ENCODE measurements at regions not wholly inside any gene's neighbourhood (a gene's known extent, or its start where the extent isn't known, plus 50 kb on each side); places are given as distances from the start of the nearest gene placed in this dataset.
"Not testable (repeated sequence)": the region's sequence is repeated elsewhere in the genome, so short reads cannot be mapped to it uniquely, and the experiment has no call there.

DNA sequence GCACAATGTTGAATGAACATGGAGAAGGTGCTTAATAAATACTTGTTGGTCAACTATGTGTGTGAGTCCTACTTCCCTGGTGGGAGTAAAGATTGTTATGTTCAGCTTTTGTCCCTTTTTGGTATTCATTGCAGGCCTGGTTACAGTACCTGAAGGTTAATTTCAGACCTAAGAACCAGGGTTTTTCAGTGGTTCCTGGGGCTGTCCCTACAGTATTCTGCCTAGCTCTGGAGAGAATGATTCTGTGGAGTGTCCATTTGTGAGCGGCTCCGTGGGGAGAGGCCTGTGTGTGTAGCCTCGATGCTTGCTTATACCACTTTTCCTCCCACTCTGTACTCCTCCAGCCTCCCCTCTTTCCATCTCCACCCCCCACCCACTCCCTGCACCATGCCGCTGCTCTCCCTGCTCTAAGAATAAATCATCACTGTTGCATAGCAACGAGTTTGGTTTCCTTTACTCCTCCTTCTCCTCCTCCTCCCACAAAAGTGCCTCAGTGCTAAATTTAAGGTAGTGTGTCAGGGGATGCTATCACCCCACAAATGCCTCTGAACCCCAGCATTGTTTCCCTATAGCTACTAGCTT, 150.6 kb upstream of the ROPN1 start:
- DNase-seq = no peak

DNA sequence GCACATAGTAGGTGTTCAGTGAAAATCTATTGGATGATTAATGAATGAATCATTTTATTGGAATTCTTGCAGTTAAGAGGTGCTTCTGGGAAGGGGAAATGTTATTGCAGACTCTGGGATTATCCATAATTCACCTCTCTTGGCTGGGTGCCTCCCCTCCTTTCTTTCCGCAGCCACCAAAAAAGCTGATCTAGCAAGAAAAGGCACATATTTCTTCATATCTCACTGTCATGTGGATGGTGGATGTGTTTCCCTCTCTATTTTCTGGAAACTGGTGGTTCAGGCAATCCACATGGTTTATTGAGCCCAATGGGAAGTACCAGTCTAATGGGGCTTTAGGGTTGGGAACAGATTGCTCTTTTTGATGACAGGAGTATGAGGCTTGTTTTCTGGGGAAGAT, 151.1 kb upstream of the ROPN1 start:
- DNase-seq = no peak

DNA sequence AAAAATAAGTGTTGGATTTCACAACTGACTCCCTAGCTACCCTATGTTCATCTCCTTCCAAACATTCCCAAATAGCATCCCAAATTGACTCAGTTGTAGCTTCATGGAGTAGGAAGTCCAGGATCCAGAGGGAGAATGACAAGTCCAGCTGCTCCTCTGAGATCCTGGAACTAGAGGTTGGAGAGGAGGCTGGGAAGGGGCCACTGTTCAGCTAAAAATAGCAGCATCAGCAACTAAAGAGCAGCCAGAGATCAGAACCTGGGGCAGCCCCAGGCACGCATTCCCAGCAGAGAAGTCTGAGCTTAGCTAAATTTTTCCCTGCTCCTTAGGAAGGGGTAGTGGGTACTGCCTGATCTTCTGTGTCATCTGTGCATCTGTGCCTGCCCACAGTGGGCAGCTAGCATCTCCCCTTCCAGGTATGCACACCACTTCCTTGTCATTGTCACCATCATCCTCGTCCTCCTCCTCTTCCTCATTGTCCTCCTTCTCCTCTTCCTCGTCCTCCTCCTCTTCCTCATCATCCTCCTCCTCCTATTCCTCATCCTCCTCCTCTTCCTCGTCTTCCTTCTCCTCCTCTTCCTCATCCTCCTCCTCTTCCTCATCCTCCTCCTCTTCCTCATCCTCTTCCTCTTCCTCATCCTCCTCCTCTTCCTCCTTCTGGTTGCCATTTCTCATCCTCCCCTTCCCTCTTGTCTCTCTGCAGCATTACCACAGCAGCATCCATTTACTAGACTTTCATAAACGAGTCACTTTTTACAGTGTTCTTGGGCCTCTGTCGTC, 152.3 kb upstream of the ROPN1 start:
- DNase-seq = no peak

GRCh38 chr3:124147429-124147828, 155.5 kb upstream of the ROPN1 start:
- DNase-seq = no peak

GRCh38 chr3:124147946-124148345, 156.0 kb upstream of the ROPN1 start:
- DNase-seq = no peak

GRCh38 chr3:124149081-124149480, 157.2 kb upstream of the ROPN1 start:
- no peak for DNase-seq

- DNase-seq = no peak
Observed at GRCh38 chr3:124149771-124150170, 157.8 kb upstream of the ROPN1 start.

DNA sequence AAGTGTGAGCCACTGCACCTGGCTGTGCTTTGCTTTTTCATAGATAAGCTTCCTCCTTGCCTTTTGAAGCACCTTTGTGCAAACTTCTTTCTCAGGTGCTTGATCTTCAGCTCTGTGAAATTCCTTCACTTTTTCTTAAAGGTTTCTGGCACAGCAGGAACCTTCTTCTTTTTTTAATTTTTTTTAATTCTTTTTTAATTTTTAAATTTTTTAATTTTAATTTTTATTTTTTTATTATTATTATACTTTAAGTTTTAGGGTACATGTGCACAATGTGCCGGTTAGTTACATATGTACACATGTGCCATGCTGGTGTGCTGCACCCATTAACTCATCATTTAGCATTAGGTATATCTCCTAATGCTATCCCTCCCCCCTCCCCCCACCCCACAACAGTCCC, 161.0 kb upstream of the ROPN1 start:
- not testable (repeated sequence) for DNase-seq

- DNase-seq = no peak
Observed at GRCh38 chr3:124156866-124157712, 165.2 kb upstream of the ROPN1 start.

- no peak for DNase-seq
Observed at GRCh38 chr3:124157748-124158147, 165.8 kb upstream of the ROPN1 start.

DNA sequence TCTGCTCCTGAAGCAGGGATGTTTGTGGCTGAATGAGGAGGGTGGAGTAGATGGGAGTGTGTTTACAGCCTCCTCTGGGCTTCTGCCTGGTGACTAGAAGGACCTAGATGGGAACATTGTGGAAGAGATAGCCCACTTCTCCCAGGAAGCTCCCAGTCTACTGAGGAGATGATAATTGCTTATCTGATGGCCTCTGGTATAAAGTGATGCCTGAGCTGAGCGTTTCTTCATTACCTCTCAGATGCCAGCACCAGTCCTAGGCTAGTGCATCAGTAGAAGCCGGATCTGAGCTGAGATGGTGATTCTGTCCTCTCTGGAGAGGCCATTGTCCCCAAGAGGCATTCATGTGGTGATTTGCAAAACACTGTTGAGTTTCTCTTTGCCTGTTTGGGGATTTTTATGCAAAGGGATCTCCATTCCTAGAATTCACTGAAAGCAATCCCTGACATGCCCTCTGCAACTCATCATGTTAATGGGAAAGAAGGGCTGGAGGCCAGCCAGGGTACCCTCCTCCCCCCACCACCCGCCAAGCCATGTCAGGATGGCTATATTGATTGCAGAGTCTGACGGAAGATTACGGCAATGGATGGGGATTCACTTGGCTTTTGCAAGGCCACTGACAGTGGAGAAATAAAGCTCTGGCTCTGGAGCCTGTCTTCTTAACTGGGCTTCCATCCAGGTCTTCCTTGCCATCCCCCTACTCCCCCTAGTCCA, 166.4 kb upstream of the ROPN1 start:
- no peak for DNase-seq

DNA sequence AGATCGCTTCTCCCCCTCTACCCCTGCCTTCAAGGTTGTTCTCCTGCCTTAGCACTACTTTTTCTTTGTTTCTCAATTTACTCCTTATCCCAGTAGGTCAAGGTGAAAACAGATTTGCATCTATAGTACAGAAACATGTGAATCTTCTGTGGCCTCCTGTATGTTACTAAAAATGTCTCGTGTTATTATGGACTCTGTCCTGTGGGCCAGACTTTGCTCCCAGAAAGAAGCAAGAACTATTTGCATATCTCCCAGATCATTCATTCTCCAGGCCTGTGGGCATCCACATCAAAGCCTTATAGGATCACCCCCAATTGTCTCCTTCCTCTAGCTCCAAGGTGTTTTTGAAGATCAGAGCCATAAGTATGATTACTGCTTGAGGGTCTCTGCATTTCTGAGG, 169.5 kb upstream of the ROPN1 start:
- DNase-seq = no peak

DNA sequence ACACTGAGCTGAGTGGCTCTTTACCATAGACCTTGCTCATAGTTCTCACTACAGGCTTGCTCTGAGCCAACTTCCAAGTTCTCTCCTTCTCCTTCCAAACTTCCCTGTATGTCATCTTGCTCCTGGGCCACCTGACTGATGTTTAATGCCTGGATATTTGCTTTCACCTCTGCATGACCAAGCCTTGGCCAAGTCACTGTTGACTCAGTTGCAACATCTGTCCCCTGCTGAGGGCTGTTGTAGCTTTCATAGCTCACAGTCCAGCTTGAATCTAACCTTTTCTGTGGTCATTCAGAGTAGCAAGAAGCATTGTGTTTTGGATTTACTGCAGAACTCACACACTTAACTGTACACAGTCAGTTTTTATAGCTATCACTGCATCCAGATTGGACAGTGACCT, 171.8 kb upstream of the ROPN1 start:
- DNase-seq = no peak

GRCh38 chr3:124168271-124168670, 176.3 kb upstream of the ROPN1 start:
- DNase-seq = no peak

- no peak for DNase-seq
Observed at GRCh38 chr3:124172283-124172682, 180.4 kb upstream of the ROPN1 start.

- no peak for DNase-seq
Observed at GRCh38 chr3:124172816-124173215, 180.9 kb upstream of the ROPN1 start.

GRCh38 chr3:124174476-124174875, 182.6 kb upstream of the ROPN1 start:
- DNase-seq = peak; percentile 92

GRCh38 chr3:124174910-124175874, 183.3 kb upstream of the ROPN1 start:
- peak; percentile 36 for DNase-seq

GRCh38 chr3:124177071-124177470, 185.1 kb upstream of the ROPN1 start:
- no peak for DNase-seq

GRCh38 chr3:124178531-124178930, 186.6 kb upstream of the ROPN1 start:
- no peak for DNase-seq

- no peak for DNase-seq
Observed at GRCh38 chr3:124200407-124200806, 208.5 kb upstream of the ROPN1 start.

GRCh38 chr3:124201226-124201625, 209.3 kb upstream of the ROPN1 start:
- no peak for DNase-seq
